RWPE2 (cell line): ENCODE measurements at regions not wholly inside any gene's neighbourhood (a gene's known extent, or its start where the extent isn't known, plus 50 kb on each side); places are given as distances from the start of the nearest gene placed in this dataset.

ENCODE experiments used
- ATAC-seq: fragments of 200-7000 bp; cut with Tn5 transposase; 3 replicates; pipeline ENCODE4 v1.9.1; 2021; ENCODE audit warnings: low read depth
- DNase-seq: peaks from one replicate; pipeline ENCODE4 v3.0.0-alpha.2; 2020; ENCODE audit warnings: low spot score
- H3K27ac ChIP-seq: fragments of 450-650 bp; 2 replicates; pipeline ENCODE4 v1.5.1; 2017; ENCODE audit warnings: mild to moderate bottlenecking; ENCODE audit not compliant: poor library complexity, severe bottlenecking
- H3K27me3 ChIP-seq: fragments of 250-450 bp; sonication (Bioruptor Pico); 2 replicates; pipeline ENCODE4 v1.5.1; 2021; ENCODE audit warnings: mild to moderate bottlenecking, moderate library complexity; ENCODE audit not compliant: insufficient read depth, poor library complexity, severe bottlenecking
- H3K36me3 ChIP-seq: fragments of 250-450 bp; sonication (Bioruptor Pico); 2 replicates; pipeline ENCODE4 v1.5.1; 2020; ENCODE audit warnings: low read depth, mild to moderate bottlenecking, moderate library complexity
- H3K4me1 ChIP-seq: fragments of 250-450 bp; sonication (Bioruptor Pico); 2 replicates; pipeline ENCODE4 v1.5.1; 2021; ENCODE audit warnings: mild to moderate bottlenecking, moderate library complexity; ENCODE audit not compliant: insufficient read depth, poor library complexity, severe bottlenecking
- H3K4me3 ChIP-seq: fragments of 250-450 bp; sonication (Bioruptor Pico); 2 replicates; pipeline ENCODE4 v1.5.1; 2021; ENCODE audit warnings: mild to moderate bottlenecking, moderate library complexity; ENCODE audit not compliant: severe bottlenecking
- H3K9me3 ChIP-seq: fragments of 250-450 bp; sonication (Bioruptor Pico); 2 replicates; pipeline ENCODE4 v1.5.1; 2021; ENCODE audit warnings: mild to moderate bottlenecking, moderate library complexity; ENCODE audit not compliant: severe bottlenecking
- CTCF ChIP-seq: fragments of 450-650 bp; IDR thresholded peaks from one replicate; pipeline ENCODE4 v1.5.1; 2017; ENCODE audit warnings: mild to moderate bottlenecking, moderate library complexity; ENCODE audit not compliant: poor library complexity, severe bottlenecking

GRCh38 chr15:47998619-47999019 lies 122.2 kb upstream of the SLC24A5 start:
- Histone ChIP-seq H3K27ac (no peak overlapping the region), H3K27me3 (no peaks in the 10 kb centered on the region), H3K4me1 (no peaks in the 10 kb centered on the region), H3K4me3 (no peak overlapping the region), H3K9me3 (no peaks in the 10 kb centered on the region), H3K36me3 (no peaks in the 10 kb centered on the region)
- DNase-seq, result no peak
- no peak for TF ChIP-seq CTCF
- peak; percentile 40; the same call in 2 of the 3 replicates for ATAC-seq

GRCh38 chr15:48001393-48002039 lies 119.3 kb upstream of the SLC24A5 start:
- ATAC-seq (no peak), DNase-seq (no peak)
- Histone ChIP-seq H3K27me3 (no peaks in the 10 kb centered on the region), H3K4me1 (no peaks in the 10 kb centered on the region), H3K27ac (no peak overlapping the region), H3K9me3 (no peaks in the 10 kb centered on the region), H3K36me3 (no peaks in the 10 kb centered on the region), H3K4me3 (no peak overlapping the region)
- no peak for TF ChIP-seq CTCF

GRCh38 chr15:48002767-48003166 lies 118.0 kb upstream of the SLC24A5 start:
- Histone ChIP-seq H3K36me3 (no peaks in the 10 kb centered on the region), H3K27me3 (no peaks in the 10 kb centered on the region), H3K4me1 (no peaks in the 10 kb centered on the region), H3K4me3 (no peak overlapping the region), H3K27ac (no peak overlapping the region), H3K9me3 (no peaks in the 10 kb centered on the region)
- no peak for DNase-seq
- ATAC-seq, result no peak
- no peak for TF ChIP-seq CTCF

- H3K9me3 ChIP-seq, result no peaks in the 10 kb centered on the region
- no peaks in the 10 kb centered on the region for H3K4me1 ChIP-seq
- ATAC-seq (no peak), DNase-seq (no peak)
- no peaks in the 10 kb centered on the region for H3K36me3 ChIP-seq
- no peak overlapping the region for H3K27ac ChIP-seq
- no peak overlapping the region for H3K4me3 ChIP-seq
- no peak for TF ChIP-seq CTCF
- no peaks in the 10 kb centered on the region for H3K27me3 ChIP-seq
These were observed 117.3 kb upstream of the SLC24A5 start for GRCh38 chr15:48003441-48003840.

- Histone ChIP-seq H3K9me3 (no peaks in the 10 kb centered on the region), H3K27me3 (no peaks in the 10 kb centered on the region), H3K27ac (no peak overlapping the region), H3K4me3 (no peak overlapping the region), H3K36me3 (no peaks in the 10 kb centered on the region), H3K4me1 (no peaks in the 10 kb centered on the region)
- TF ChIP-seq CTCF, result no peak
- no peak for ATAC-seq
- DNase-seq, result no peak
These were observed 115.7 kb upstream of the SLC24A5 start for GRCh38 chr15:48005077-48005476.
